MCF 10A (cell line): ENCODE measurements at regions not wholly inside any gene's neighbourhood (a gene's known extent, or its start where the extent isn't known, plus 50 kb on each side); places are given as distances from the start of the nearest gene placed in this dataset.

Source experiments
- BruUV-seq: library from RNA; stranded (reverse); fragments of 400-500 nt; replicated peaks from 2 replicates; lab custom pipeline; 2021; lab: Mats Ljungman, UMichigan
- CTCF ChIA-PET: fragments of 300-600 bp; sonication (Branson Sonifier 250); formaldehyde crosslinking; extraction: SDS; loops from one replicate; lab custom pipeline; 2021; ENCODE audit warnings: antibody characterized with exemption, inconsistent platforms; lab: Yijun Ruan, JAX
- POLR2A ChIA-PET: fragments of 300-600, 350-650 bp; sonication (Branson Sonifier 250); formaldehyde crosslinking; extraction: SDS; loops from one replicate; lab custom pipeline; 2020; ENCODE audit warnings: antibody characterized with exemption, inconsistent platforms; lab: Yijun Ruan, JAX
- DNase-seq: peaks from one replicate; pipeline ENCODE4 v3.0.0-alpha.2; 2018; ENCODE audit not compliant: unreplicated experiment
- H3K27ac Mint-ChIP-seq: one replicate; pipeline ENCODE4 v1.8.0; 2022; ENCODE audit warnings: mild to moderate bottlenecking, low read depth, mixed read lengths; ENCODE audit not compliant: unreplicated experiment
- H3K27me3 Mint-ChIP-seq: one replicate; pipeline ENCODE4 v1.8.0; 2022; ENCODE audit warnings: mixed read lengths; ENCODE audit not compliant: insufficient read depth, unreplicated experiment
- H3K36me3 Mint-ChIP-seq: one replicate; pipeline ENCODE4 v1.8.0; 2022; ENCODE audit warnings: mild to moderate bottlenecking, moderate library complexity, mixed read lengths; ENCODE audit not compliant: insufficient read depth, unreplicated experiment
- H3K4me1 Mint-ChIP-seq: one replicate; pipeline ENCODE4 v1.8.0; 2022; ENCODE audit warnings: mixed read lengths; ENCODE audit not compliant: insufficient read depth, unreplicated experiment
- H3K4me3 Mint-ChIP-seq: one replicate; pipeline ENCODE4 v1.8.0; 2022; ENCODE audit warnings: mild to moderate bottlenecking, moderate library complexity, mixed read lengths; ENCODE audit not compliant: unreplicated experiment
- H3K9me3 Mint-ChIP-seq: one replicate; pipeline ENCODE4 v1.8.0; 2022; ENCODE audit warnings: mixed read lengths; ENCODE audit not compliant: unreplicated experiment
- CTCF ChIP-seq: fragments of 200-600 bp; IDR thresholded peaks from one replicate; pipeline ENCODE4 v1.8.0; 2022; ENCODE audit warnings: antibody characterized with exemption, mild to moderate bottlenecking; ENCODE audit not compliant: unreplicated experiment
- intact Hi-C: fragments of 100-400 bp; cut with micrococcal nuclease; formaldehyde crosslinking; loops from 2 replicates; pipeline ENCODE4 v1.14.1; 2022

GRCh38 chr4:173696551-173696950, 166.5 kb upstream of the HAND2 start:
- Mint-ChIP-seq H3K9me3 (no peaks in the 10 kb centered on the region), H3K36me3 (no peaks in the 10 kb centered on the region), H3K4me1 (no peaks in the 10 kb centered on the region), H3K27me3 (peaks cover 21% of the 10 kb centered on the region), H3K4me3 (no peak overlapping the region), H3K27ac (no peak overlapping the region)
- BruUV-seq = no TSS peak
- intact Hi-C loops = no loop called here
- TF ChIP-seq CTCF = no peak
- no peak for DNase-seq
- ChIA-PET CTCF (no interaction called here), POLR2A (no interaction called here)

GRCh38 chr4:173696011-173696410, 166.0 kb upstream of the HAND2 start:
- Mint-ChIP-seq H3K9me3 (no peaks in the 10 kb centered on the region), H3K27ac (no peak overlapping the region), H3K27me3 (peaks cover 26% of the 10 kb centered on the region), H3K4me3 (no peak overlapping the region), H3K36me3 (no peaks in the 10 kb centered on the region), H3K4me1 (no peaks in the 10 kb centered on the region)
- POLR2A ChIA-PET = no interaction called here
- CTCF ChIA-PET = no interaction called here
- intact Hi-C loops = no loop called here
- BruUV-seq = no TSS peak
- TF ChIP-seq CTCF = no peak
- no peak for DNase-seq

- Mint-ChIP-seq H3K4me1 (no peaks in the 10 kb centered on the region), H3K4me3 (no peak overlapping the region), H3K27ac (no peak overlapping the region), H3K27me3 (peaks cover 90% of the 10 kb centered on the region), H3K9me3 (no peaks in the 10 kb centered on the region), H3K36me3 (no peaks in the 10 kb centered on the region)
- DNase-seq = no peak
- CTCF ChIA-PET = interaction anchor here (0.6 to 0.8 kb wide), 2 partner anchors 24 to 180 kb away, joined by 3 to 5 read pairs; no protein-coding TSS in a partner anchor
- no peak for TF ChIP-seq CTCF
- POLR2A ChIA-PET = interaction anchor here (0.6 kb wide), 1 partner anchor 15 kb away, joined by 3 read pairs; no protein-coding TSS in a partner anchor
- no TSS peak for BruUV-seq
- intact Hi-C loops = no loop called here
Measured at GRCh38 chr4:173685831-173686210, 155.8 kb upstream of the HAND2 start.

GRCh38 chr4:173685165-173685830, 155.3 kb upstream of the HAND2 start:
- ChIA-PET CTCF (interaction anchor here (0.8 kb wide), 1 partner anchor 23 kb away, joined by 5 read pairs; no protein-coding TSS in a partner anchor), POLR2A (interaction anchor here (0.6 kb wide), 1 partner anchor 14 kb away, joined by 3 read pairs; no protein-coding TSS in a partner anchor)
- Mint-ChIP-seq H3K27ac (no peak overlapping the region), H3K36me3 (no peaks in the 10 kb centered on the region), H3K9me3 (no peaks in the 10 kb centered on the region), H3K4me3 (no peak overlapping the region), H3K27me3 (peaks cover 89% of the 10 kb centered on the region), H3K4me1 (peaks cover 1% of the 10 kb centered on the region)
- no peak for DNase-seq
- BruUV-seq = no TSS peak
- no peak for TF ChIP-seq CTCF
- intact Hi-C loops = no loop called here
